ENCODE measurements at regions not wholly inside any gene's neighbourhood (a gene's known extent, or its start where the extent isn't known, plus 50 kb on each side); places are given as distances from the start of the nearest gene placed in this dataset.

DNA sequence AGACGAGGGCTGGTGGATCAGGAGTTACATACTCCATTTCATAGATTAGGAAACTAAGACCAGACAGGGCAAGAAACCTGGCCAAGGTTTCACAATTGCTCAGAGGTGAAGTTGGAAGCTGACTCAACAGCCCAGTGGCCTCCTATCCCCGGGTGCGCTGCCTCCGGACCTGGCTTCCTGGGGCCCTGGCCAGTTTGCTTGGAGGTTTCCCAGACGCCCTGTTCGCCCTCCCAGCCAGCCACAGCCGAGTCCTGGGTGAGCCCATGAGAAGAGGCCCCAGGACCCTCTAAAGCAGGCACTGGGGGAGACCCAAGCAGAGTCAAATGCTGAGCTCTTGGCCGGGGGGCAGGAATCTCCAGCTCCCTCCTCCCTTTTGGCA lies 180.1 kb downstream of the ZBTB18 start:
- H3K36me3 ChIP-seq (ENCODE audit: control insufficient read depth, insufficient read depth, low read length): no peaks in the 10 kb centered on the region
- H3K9ac ChIP-seq: no peak overlapping the region
- TF ChIP-seq CTCF (IDR thresholded peaks at IDR 0.05): no peak
- H3K9me3 ChIP-seq (ENCODE audit: control insufficient read depth, low read length): no peaks in the 10 kb centered on the region
- no peaks in the 10 kb centered on the region for H3K27me3 ChIP-seq (ENCODE audit: control insufficient read depth, insufficient read depth, low read length)
- no peaks in the 10 kb centered on the region for H3K79me2 ChIP-seq
- peak overlapping the region; percentile 82 for H3K4me2 ChIP-seq (ENCODE audit: low read length)
- no peak overlapping the region for H2AFZ ChIP-seq
- no peak overlapping the region for H3K27ac ChIP-seq
- H3K4me3 ChIP-seq (ENCODE audit: low read depth, low read length): peak overlapping the region; percentile 48
- no peaks in the 10 kb centered on the region for H3K4me1 ChIP-seq

GRCh38 chr1:244231572-244232315 lies 180.7 kb downstream of the ZBTB18 start:
- TF ChIP-seq CTCF (IDR thresholded peaks at IDR 0.05): no peak

GRCh38 chr1:244234009-244234643 lies 183.0 kb downstream of the ZBTB18 start:
- Histone ChIP-seq H3K79me2 (no peaks in the 10 kb centered on the region), H2AFZ (no peak overlapping the region), H3K4me1 (no peaks in the 10 kb centered on the region), H3K27me3 (ENCODE audit: control insufficient read depth, insufficient read depth, low read length) (no peaks in the 10 kb centered on the region), H3K27ac (no peak overlapping the region), H3K4me3 (ENCODE audit: low read depth, low read length) (no peak overlapping the region), H3K4me2 (ENCODE audit: low read length) (no peak overlapping the region), H3K9me3 (ENCODE audit: control insufficient read depth, low read length) (no peaks in the 10 kb centered on the region), H3K9ac (no peak overlapping the region), H3K36me3 (ENCODE audit: control insufficient read depth, insufficient read depth, low read length) (no peaks in the 10 kb centered on the region)
- no peak for TF ChIP-seq CTCF (IDR thresholded peaks at IDR 0.05)

More at GRCh38 chr1:244231572-244232315, 180.7 kb downstream of the ZBTB18 start:
- Histone ChIP-seq H3K4me1 (no peaks in the 10 kb centered on the region), H3K27me3 (ENCODE audit: control insufficient read depth, insufficient read depth, low read length) (no peaks in the 10 kb centered on the region), H3K27ac (no peak overlapping the region), H3K9ac (no peak overlapping the region), H2AFZ (no peak overlapping the region), H3K4me2 (ENCODE audit: low read length) (peak overlapping the region; percentile 82), H3K9me3 (ENCODE audit: control insufficient read depth, low read length) (no peaks in the 10 kb centered on the region), H3K36me3 (ENCODE audit: control insufficient read depth, insufficient read depth, low read length) (no peaks in the 10 kb centered on the region), H3K79me2 (no peaks in the 10 kb centered on the region), H3K4me3 (ENCODE audit: low read depth, low read length) (peak overlapping the region; percentile 48)

DNA sequence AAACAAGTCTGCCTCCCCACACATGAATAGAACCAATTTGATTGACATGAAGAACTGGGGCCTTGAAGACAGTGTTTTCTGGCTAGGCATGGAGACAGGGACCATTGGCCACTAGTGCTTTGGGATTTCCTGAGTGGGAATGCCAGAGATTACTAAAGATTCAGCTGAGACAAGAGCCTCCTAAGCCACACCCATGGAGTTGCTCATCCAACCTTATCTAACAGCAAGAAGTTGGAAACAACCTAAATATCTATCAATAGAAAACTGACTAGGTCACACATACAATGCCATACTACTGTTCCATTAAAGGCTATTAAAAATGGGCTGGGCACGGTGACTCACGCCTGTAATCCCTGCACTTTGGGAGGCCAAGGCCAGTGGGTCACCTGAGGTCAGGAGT lies 184.1 kb downstream of the ZBTB18 start:
- TF ChIP-seq CTCF (IDR thresholded peaks at IDR 0.05): no peak
- Histone ChIP-seq H3K27me3 (ENCODE audit: control insufficient read depth, insufficient read depth, low read length) (no peaks in the 10 kb centered on the region), H3K9me3 (ENCODE audit: control insufficient read depth, low read length) (no peaks in the 10 kb centered on the region), H3K79me2 (no peaks in the 10 kb centered on the region), H3K4me1 (no peaks in the 10 kb centered on the region), H3K4me2 (ENCODE audit: low read length) (no peak overlapping the region), H3K9ac (no peak overlapping the region), H3K4me3 (ENCODE audit: low read depth, low read length) (no peak overlapping the region), H3K36me3 (ENCODE audit: control insufficient read depth, insufficient read depth, low read length) (no peaks in the 10 kb centered on the region), H2AFZ (no peak overlapping the region), H3K27ac (no peak overlapping the region)
